ENCODE measurements at regions not wholly inside any gene's neighbourhood (a gene's known extent, or its start where the extent isn't known, plus 50 kb on each side); places are given as distances from the start of the nearest gene placed in this dataset.

GRCh38 chr18:57925706-57926105 lies 118.3 kb upstream of the NEDD4L start:
- no peak overlapping the region for H2BK20ac ChIP-seq (ENCODE audit: low read length)
- no peak for FAIRE-seq
- TF ChIP-seq BACH1 (IDR thresholded peaks at IDR 0.05; ENCODE audit: low read length): peak; percentile 41; the same call in 1 of the 2 replicates
- no peak for TF ChIP-seq SP2 (IDR thresholded peaks at IDR 0.05; ENCODE audit: low read length)
- no peak overlapping the region for H2BK15ac ChIP-seq (ENCODE audit: low read length)
- WGBS, 2 experiments (ENCODE audit: extremely low coverage in 1 of 2, insufficient coverage in 1 of 2, insufficient read length in 1 of 2, insufficient replicate concordance in 2 of 2, low coverage in 1 of 2, low lambda C conversion rate in 2 of 2, missing lambda C conversion rate in 1 of 2): 91% methylated on average over 1 of the region's 1 CpG; no CpG with 5 or more reads in 1 of the 2 experiments
- no peak overlapping the region for H3K14ac ChIP-seq (ENCODE audit: insufficient read length)
- no peak overlapping the region for H2BK12ac ChIP-seq (ENCODE audit: low read depth, low read length)
- H3K4ac ChIP-seq (replicated peaks; ENCODE audit: insufficient read length, low read depth, low read length): no peak overlapping the region
- no peak overlapping the region for H2AFZ ChIP-seq (ENCODE audit: low read length)
- no peaks in the 10 kb centered on the region for H3K27me3 ChIP-seq (replicated peaks in 1 of 4; ENCODE audit: control insufficient read depth in 3 of 4, extremely low read depth in 1 of 4, insufficient read depth in 3 of 4, low read length in 3 of 4)
- no peak overlapping the region for H3K18ac ChIP-seq (ENCODE audit: extremely low read depth, low read length)
- H4K5ac ChIP-seq (ENCODE audit: insufficient read length, low read depth, low read length): no peak overlapping the region
- H3K9ac ChIP-seq (replicated peaks in 1 of 4; ENCODE audit: extremely low read depth in 1 of 4, low read depth in 3 of 4, low read length in 3 of 4): no peak overlapping the region
- no peaks in the 10 kb centered on the region for H3K9me3 ChIP-seq (ENCODE audit: insufficient read depth in 2 of 2, low read depth in 1 of 2, low read length in 1 of 2)
- no peak overlapping the region for H2BK5ac ChIP-seq (ENCODE audit: low read depth, low read length)
- no peak overlapping the region for H3K27ac ChIP-seq (ENCODE audit: low read depth, low read length)
- no peak overlapping the region for H2AK5ac ChIP-seq (ENCODE audit: low read depth, low read length)
- H4K8ac ChIP-seq (ENCODE audit: extremely low read depth, insufficient read depth, low read length): no peak overlapping the region
- H3K79me1 ChIP-seq (ENCODE audit: low read depth, low read length): no peaks in the 10 kb centered on the region
- H3K23ac ChIP-seq (ENCODE audit: insufficient read length): no peak overlapping the region
- H3K23me2 ChIP-seq (ENCODE audit: low read depth, low read length): no peaks in the 10 kb centered on the region
- CTCF ChIA-PET (ENCODE audit: partially characterized antibody): interaction anchor here (0.7 to 2.8 kb wide), 5 partner anchors 14 to 196 kb away, joined by 3 to 12 read pairs (median 4); no protein-coding TSS in a partner anchor
- H4K91ac ChIP-seq (replicated peaks; ENCODE audit: insufficient read length, low read length): no peak overlapping the region
- H3K4me2 ChIP-seq (ENCODE audit: insufficient read depth in 1 of 2, low read depth in 2 of 2, low read length in 2 of 2): no peak overlapping the region
- H3K4me3 ChIP-seq (ENCODE audit: extremely low read depth in 1 of 4, insufficient read depth in 2 of 4, low read depth in 3 of 4, low read length in 4 of 4): no peak overlapping the region
- no peak overlapping the region for H2BK120ac ChIP-seq (replicated peaks; ENCODE audit: low read depth, low read length)
- H3K36me3 ChIP-seq (ENCODE audit: control insufficient read depth in 2 of 4, insufficient read depth in 4 of 4, low read length in 3 of 4): no peaks in the 10 kb centered on the region
- no peak for DNase-seq (ENCODE audit: low read depth in 1 of 2, low spot score in 2 of 2)
- no peaks in the 10 kb centered on the region for H4K20me1 ChIP-seq (replicated peaks in 1 of 2; ENCODE audit: control insufficient read depth in 1 of 2, insufficient read depth in 2 of 2, low read length in 2 of 2)
- H3K56ac ChIP-seq (replicated peaks; ENCODE audit: insufficient read length, low read depth, low read length): no peak overlapping the region
- POLR2A ChIA-PET (ENCODE audit: partially characterized antibody): no interaction called here
- no peaks in the 10 kb centered on the region for H3K79me2 ChIP-seq (ENCODE audit: control insufficient read depth in 1 of 2, insufficient read depth in 2 of 2, low read length in 2 of 2)
- no peaks in the 10 kb centered on the region for H3K4me1 ChIP-seq (replicated peaks in 1 of 4; ENCODE audit: control insufficient read depth in 3 of 4, insufficient read depth in 4 of 4, low read length in 3 of 4)
